OCI-LY7 (cell line): ENCODE measurements at regions not wholly inside any gene's neighbourhood (a gene's known extent, or its start where the extent isn't known, plus 50 kb on each side); places are given as distances from the start of the nearest gene placed in this dataset.

Experiments used
- BruUV-seq: library from RNA; stranded (reverse); fragments of 400-500 nt; replicated peaks from 2 replicates; lab custom pipeline; 2021; lab: Mats Ljungman, UMichigan
- CTCF ChIA-PET: fragments of 300-600 bp; sonication (Branson Sonifier 250); formaldehyde crosslinking; loops from one replicate; lab custom pipeline; 2022; ENCODE audit warnings: antibody characterized with exemption; ENCODE audit not compliant: unreplicated experiment; lab: Charles Lee
- POLR2A ChIA-PET: fragments of 300-600 bp; sonication (Branson Sonifier 250); formaldehyde crosslinking; loops from one replicate; lab custom pipeline; 2022; ENCODE audit warnings: antibody characterized with exemption; lab: Charles Lee
- DNase-seq: peaks from one replicate; pipeline ENCODE4 v3.0.0-alpha.2; 2015; ENCODE audit warnings: low spot score
- H2AFZ ChIP-seq: fragments of 200-600 bp; sonication (generic), shearing (Covaris generic); 2 replicates; pipeline ENCODE4 v1.6.1; 2014; ENCODE audit warnings: mild to moderate bottlenecking, antibody characterized with exemption, low read length, moderate library complexity
- H3K27ac ChIP-seq: fragments of 200-600 bp; sonication (generic); 2 replicates; pipeline ENCODE4 v1.5.1; 2014; ENCODE audit warnings: mixed run types, low read depth, mild to moderate bottlenecking, moderate library complexity, low read length, inconsistent platforms; ENCODE audit not compliant: poor library complexity, severe bottlenecking
- H3K36me3 ChIP-seq: fragments of 200-600 bp; sonication (generic); 2 replicates; pipeline ENCODE4 v1.6.1; 2014; ENCODE audit warnings: mild to moderate bottlenecking, antibody characterized with exemption, low read length, moderate library complexity, mixed read lengths; ENCODE audit not compliant: insufficient read depth
- H3K4me1 ChIP-seq: fragments of 200-600 bp; sonication (generic); 2 replicates; pipeline ENCODE4 v1.5.1; 2014; ENCODE audit warnings: mild to moderate bottlenecking, low read length; ENCODE audit not compliant: insufficient read depth, poor library complexity, severe bottlenecking
- H3K4me2 ChIP-seq: fragments of 200-600 bp; sonication (generic); 2 replicates; pipeline ENCODE4 v1.6.1; 2014; ENCODE audit warnings: mild to moderate bottlenecking, low read length
- H3K4me3 ChIP-seq: fragments of 200-600 bp; sonication (generic); 2 replicates; pipeline ENCODE4 v1.5.1; 2014; ENCODE audit warnings: mild to moderate bottlenecking, low read depth, low read length; ENCODE audit not compliant: poor library complexity, severe bottlenecking
- H3K79me2 ChIP-seq: fragments of 200-600 bp; sonication (generic); 2 replicates; pipeline ENCODE4 v1.6.1; 2016; ENCODE audit warnings: low read depth, mild to moderate bottlenecking, low read length, moderate library complexity, mixed read lengths; ENCODE audit not compliant: insufficient read depth
- H3K9me2 ChIP-seq: fragments of 200-600 bp; sonication (generic); 2 replicates; pipeline ENCODE4 v1.6.1; 2016; ENCODE audit warnings: mild to moderate bottlenecking, low read length, mixed read lengths; ENCODE audit not compliant: insufficient read depth
- H3K9me3 ChIP-seq: fragments of 200-600 bp; sonication (generic); 2 replicates; pipeline ENCODE4 v1.6.1; 2014; ENCODE audit warnings: mild to moderate bottlenecking, mixed run types, low read length, mixed read lengths
- H4K20me1 ChIP-seq: fragments of 200-600 bp; sonication (generic); 2 replicates; pipeline ENCODE4 v1.6.1; 2014; ENCODE audit warnings: mild to moderate bottlenecking, antibody characterized with exemption, low read length, moderate library complexity, mixed read lengths; ENCODE audit not compliant: insufficient read depth
- CTCF ChIP-seq: fragments of 200-600 bp; sonication (generic); conservative IDR thresholded peaks from 2 replicates; pipeline ENCODE4 v1.5.1; 2014; ENCODE audit warnings: mild to moderate bottlenecking, antibody characterized with exemption, low read length, moderate library complexity, mixed read lengths
- EZH2phosphoT487 ChIP-seq: fragments of 200-600 bp; sonication (generic); IDR thresholded peaks from 2 replicates; pipeline ENCODE4 v1.6.1; 2018; ENCODE audit warnings: low read depth, borderline replicate concordance, mild to moderate bottlenecking, mixed run types, antibody characterized with exemption, low read length, moderate library complexity, mixed read lengths
- intact Hi-C: fragments of 100-400 bp; cut with micrococcal nuclease; formaldehyde crosslinking; loops from one replicate; pipeline ENCODE4 v1.10.0; 2022; ENCODE audit not compliant: unreplicated experiment

- H4K20me1 ChIP-seq, result no peaks in the 10 kb centered on the region
- H3K4me1 ChIP-seq, result no peaks in the 10 kb centered on the region
- H3K4me3 ChIP-seq, result no peak overlapping the region
- no peak overlapping the region for H2AFZ ChIP-seq
- no peak overlapping the region for H3K27ac ChIP-seq
- no peaks in the 10 kb centered on the region for H3K36me3 ChIP-seq
- ChIA-PET POLR2A (no interaction called here), CTCF (no interaction called here)
- no peaks in the 10 kb centered on the region for H3K9me3 ChIP-seq
- BruUV-seq, result no TSS peak
- H3K79me2 ChIP-seq, result no peaks in the 10 kb centered on the region
- DNase-seq, result no peak
- intact Hi-C loops, result no loop called here
- no peak overlapping the region for H3K4me2 ChIP-seq
- H3K9me2 ChIP-seq, result no peaks in the 10 kb centered on the region
- no peak for TF ChIP-seq CTCF
- TF ChIP-seq EZH2phosphoT487, result no peak
Observed at GRCh38 chr3:82145742-82146141, 384.3 kb upstream of the GBE1 start.

- Histone ChIP-seq H4K20me1 (no peaks in the 10 kb centered on the region), H3K4me2 (no peak overlapping the region), H3K79me2 (no peaks in the 10 kb centered on the region), H3K4me3 (no peak overlapping the region), H3K4me1 (no peaks in the 10 kb centered on the region), H3K9me2 (no peaks in the 10 kb centered on the region), H3K27ac (no peak overlapping the region), H3K9me3 (no peaks in the 10 kb centered on the region), H3K36me3 (no peaks in the 10 kb centered on the region), H2AFZ (no peak overlapping the region)
- TF ChIP-seq CTCF (no peak), EZH2phosphoT487 (no peak)
- no peak for DNase-seq
- BruUV-seq, result no TSS peak
- intact Hi-C loops, result no loop called here
- CTCF ChIA-PET, result no interaction called here
- POLR2A ChIA-PET, result no interaction called here
Observed at GRCh38 chr3:82144811-82145210, 383.4 kb upstream of the GBE1 start.

- H3K4me2 ChIP-seq, result no peak overlapping the region
- no peaks in the 10 kb centered on the region for H3K79me2 ChIP-seq
- POLR2A ChIA-PET, result no interaction called here
- no peaks in the 10 kb centered on the region for H3K4me1 ChIP-seq
- no peaks in the 10 kb centered on the region for H3K36me3 ChIP-seq
- intact Hi-C loops, result no loop called here
- no peaks in the 10 kb centered on the region for H4K20me1 ChIP-seq
- no peak for TF ChIP-seq EZH2phosphoT487
- no peak for TF ChIP-seq CTCF
- H2AFZ ChIP-seq, result no peak overlapping the region
- H3K9me3 ChIP-seq, result no peaks in the 10 kb centered on the region
- BruUV-seq, result no TSS peak
- no peak for DNase-seq
- CTCF ChIA-PET, result no interaction called here
- no peak overlapping the region for H3K4me3 ChIP-seq
- H3K9me2 ChIP-seq, result no peaks in the 10 kb centered on the region
- no peak overlapping the region for H3K27ac ChIP-seq
Observed at GRCh38 chr3:82143661-82144412, 382.4 kb upstream of the GBE1 start.
